Smooth muscle cell (in vitro differentiated cells): ENCODE measurements at regions not wholly inside any gene's neighbourhood (a gene's known extent, or its start where the extent isn't known, plus 50 kb on each side); places are given as distances from the start of the nearest gene placed in this dataset.

Experiments used
- DNase-seq: peaks from one replicate; lab custom pipeline; 2025; ENCODE audit not compliant: unreplicated experiment; lab: John Stamatoyannopoulos, UW
- H2AFZ ChIP-seq: fragments of 200-600 bp; sonication (generic); 2 replicates; pipeline ENCODE4 v1.6.0; 2016; ENCODE audit warnings: antibody characterized with exemption, low read depth, mild to moderate bottlenecking
- H3F3A ChIP-seq: fragments of 200-600 bp; sonication (generic); 2 replicates; pipeline ENCODE4 v1.6.0; 2017; ENCODE audit warnings: antibody characterized with exemption, low read depth
- H3K27ac ChIP-seq: fragments of 200-600 bp; sonication (generic); 2 replicates; pipeline ENCODE4 v1.5.1; 2016; ENCODE audit warnings: low read depth, mild to moderate bottlenecking
- H3K27me3 ChIP-seq: fragments of 200-600 bp; sonication (generic); 2 replicates; pipeline ENCODE4 v1.6.1; 2016; ENCODE audit warnings: low read depth, mild to moderate bottlenecking
- H3K36me3 ChIP-seq: fragments of 200-600 bp; sonication (generic); 2 replicates; pipeline ENCODE4 v1.5.1; 2016; ENCODE audit warnings: low read depth
- H3K4me1 ChIP-seq: fragments of 200-600 bp; sonication (generic); 2 replicates; pipeline ENCODE4 v1.5.1; 2016; ENCODE audit warnings: low read depth
- H3K4me2 ChIP-seq: fragments of 200-600 bp; sonication (generic); 2 replicates; pipeline ENCODE4 v1.6.0; 2016; ENCODE audit warnings: mild to moderate bottlenecking
- H3K4me3 ChIP-seq: fragments of 200-600 bp; sonication (generic); 2 replicates; pipeline ENCODE4 v1.5.1; 2016; ENCODE audit warnings: mild to moderate bottlenecking
- H3K79me2 ChIP-seq: fragments of 200-600 bp; sonication (generic); 2 replicates; pipeline ENCODE4 v1.6.0; 2016; ENCODE audit warnings: low read depth, mild to moderate bottlenecking
- H3K9ac ChIP-seq: fragments of 200-600 bp; sonication (generic); 2 replicates; pipeline ENCODE4 v1.6.0; 2016; ENCODE audit warnings: low read depth
- H3K9me3 ChIP-seq: fragments of 200-600 bp; sonication (generic); replicated peaks from 2 replicates; pipeline ENCODE4 v1.5.1; 2016; ENCODE audit warnings: low read depth
- H4K20me1 ChIP-seq: fragments of 200-600 bp; sonication (generic); 2 replicates; pipeline ENCODE4 v1.6.0; 2016; ENCODE audit warnings: low read depth
- CTCF ChIP-seq: fragments of 200-600 bp; sonication (generic); IDR thresholded peaks from 2 replicates; pipeline ENCODE4 v1.5.1; 2017; ENCODE audit warnings: borderline replicate concordance, mild to moderate bottlenecking, antibody characterized with exemption; ENCODE audit not compliant: insufficient read depth, poor library complexity, severe bottlenecking
- WGBS: methylation state at CpG from one replicate; pipeline ENCODE4 v1.1.7; 2016; ENCODE audit warnings: low lambda C conversion rate; 5-methylcytosine and 5-hydroxymethylcytosine counted together

GRCh38 chr4:187209921-187210613 is 486.4 kb upstream of the FAT1 start:
- Histone ChIP-seq H3K36me3 (no peaks in the 10 kb centered on the region), H4K20me1 (no peaks in the 10 kb centered on the region), H3K9ac (no peak overlapping the region), H3K4me3 (no peak overlapping the region), H3K79me2 (no peaks in the 10 kb centered on the region), H3K4me1 (no peaks in the 10 kb centered on the region), H3K4me2 (peak overlapping the region; percentile 56), H2AFZ (no peak overlapping the region), H3K27me3 (no peaks in the 10 kb centered on the region), H3K27ac (peak overlapping the region; percentile 86), H3K9me3 (no peaks in the 10 kb centered on the region), H3F3A (peaks cover 3% of the 10 kb centered on the region)
- TF ChIP-seq CTCF: no peak
- no peak for DNase-seq
- 37% methylated on average over 11 of the region's 11 CpGs for WGBS

- Histone ChIP-seq H3K4me3 (no peak overlapping the region), H3K79me2 (no peaks in the 10 kb centered on the region), H3F3A (peaks cover 3% of the 10 kb centered on the region), H3K4me2 (no peak overlapping the region), H3K27me3 (no peaks in the 10 kb centered on the region), H3K9me3 (no peaks in the 10 kb centered on the region), H3K4me1 (no peaks in the 10 kb centered on the region), H3K9ac (no peak overlapping the region), H3K36me3 (no peaks in the 10 kb centered on the region), H3K27ac (no peak overlapping the region), H2AFZ (no peak overlapping the region), H4K20me1 (no peaks in the 10 kb centered on the region)
- TF ChIP-seq CTCF: no peak
- no peak for DNase-seq
- WGBS: 85% methylated on average over 9 of the region's 9 CpGs
Observed at GRCh38 chr4:187212446-187213080, 488.9 kb upstream of the FAT1 start.

- 98% methylated on average over 17 of the region's 17 CpGs for WGBS
- no peak for TF ChIP-seq CTCF
Observed at GRCh38 chr4:187215438-187215837, 491.8 kb upstream of the FAT1 start.

More at GRCh38 chr4:187215438-187215837, 491.8 kb upstream of the FAT1 start:
- Histone ChIP-seq H3K4me3 (no peak overlapping the region), H3K27ac (no peak overlapping the region), H3K9me3 (no peaks in the 10 kb centered on the region), H3K79me2 (no peaks in the 10 kb centered on the region), H3K36me3 (no peaks in the 10 kb centered on the region), H2AFZ (no peak overlapping the region), H3K27me3 (no peaks in the 10 kb centered on the region), H3F3A (peaks cover 3% of the 10 kb centered on the region), H4K20me1 (no peaks in the 10 kb centered on the region), H3K9ac (no peak overlapping the region), H3K4me2 (no peak overlapping the region), H3K4me1 (no peaks in the 10 kb centered on the region)
- DNase-seq: no peak
